ENCODE measurements at regions not wholly inside any gene's neighbourhood (a gene's known extent, or its start where the extent isn't known, plus 50 kb on each side); places are given as distances from the start of the nearest gene placed in this dataset.

GRCh38 chr1:83769594-83770318, 229.2 kb downstream of the TTLL7 start:
- DNase-seq: peak in 2 of 3 experiments; percentile 32 to 72

GRCh38 chr1:83769072-83769471, 229.9 kb downstream of the TTLL7 start:
- DNase-seq: peak in 1 of 3 experiments; percentile 71

GRCh38 chr1:83766241-83766691, 232.7 kb downstream of the TTLL7 start:
- DNase-seq: no peak

- DNase-seq: no peak
Observed at GRCh38 chr1:83765125-83765524, 233.8 kb downstream of the TTLL7 start.

GRCh38 chr1:83764209-83764608, 234.7 kb downstream of the TTLL7 start:
- DNase-seq: peak in 1 of 3 experiments; percentile 27

- peak in 1 of 3 experiments; percentile 21 for DNase-seq
Observed at GRCh38 chr1:83763361-83764095, 235.4 kb downstream of the TTLL7 start.

GRCh38 chr1:83762416-83762815, 236.5 kb downstream of the TTLL7 start:
- DNase-seq: no peak

- DNase-seq: no peak
Observed at GRCh38 chr1:83762039-83762365, 236.9 kb downstream of the TTLL7 start.

GRCh38 chr1:83761167-83762038, 237.5 kb downstream of the TTLL7 start:
- DNase-seq: peak in 2 of 3 experiments; percentile 23 to 58

- no peak for DNase-seq
Observed at GRCh38 chr1:83760226-83761021, 238.5 kb downstream of the TTLL7 start.

- DNase-seq: no peak
Observed at GRCh38 chr1:83756984-83757717, 241.8 kb downstream of the TTLL7 start.

- DNase-seq: no peak
Observed at GRCh38 chr1:83751602-83752001, 247.3 kb downstream of the TTLL7 start.

GRCh38 chr1:83750201-83750600, 248.7 kb downstream of the TTLL7 start:
- no peak for DNase-seq

GRCh38 chr1:83747853-83748482, 251.0 kb downstream of the TTLL7 start:
- DNase-seq: no peak

- no peak for DNase-seq
Observed at GRCh38 chr1:83746234-83746633, 252.7 kb downstream of the TTLL7 start.

GRCh38 chr1:83742446-83742845, 256.5 kb downstream of the TTLL7 start:
- DNase-seq: no peak

GRCh38 chr1:83741770-83742169, 257.2 kb downstream of the TTLL7 start:
- DNase-seq: no peak

- no peak for DNase-seq
Observed at GRCh38 chr1:83741348-83741747, 257.6 kb downstream of the TTLL7 start.

- DNase-seq: no peak
Observed at GRCh38 chr1:83735526-83735925, 263.4 kb downstream of the TTLL7 start.

GRCh38 chr1:83734420-83734819, 264.5 kb downstream of the TTLL7 start:
- DNase-seq: no peak

GRCh38 chr1:83725735-83726360, 273.1 kb downstream of the TTLL7 start:
- DNase-seq: no peak
